ENCODE measurements at regions not wholly inside any gene's neighbourhood (a gene's known extent, or its start where the extent isn't known, plus 50 kb on each side); places are given as distances from the start of the nearest gene placed in this dataset.

- no peaks in the 10 kb centered on the region for H3K9me3 ChIP-seq (ENCODE audit: control insufficient read depth, insufficient read depth, low read depth, low read length)
- H3K4me1 ChIP-seq (ENCODE audit: control insufficient read depth, insufficient read depth, low read length) = no peaks in the 10 kb centered on the region
- H3K4me3 ChIP-seq (ENCODE audit: low read depth, low read length) = no peak overlapping the region
- H3K27ac ChIP-seq (ENCODE audit: extremely low read depth, low read depth, low read length) = no peak overlapping the region
- TF ChIP-seq ZNF112 (tag by site-specific recombination; IDR thresholded peaks at IDR 0.05) (no peak), BCL11A (tag by site-specific recombination; IDR thresholded peaks at IDR 0.05; ENCODE audit: low read depth) (no peak), REPIN1 (tag by site-specific recombination; IDR thresholded peaks at IDR 0.05; ENCODE audit: low read depth) (no peak), ZNF324 (tag by site-specific recombination; IDR thresholded peaks at IDR 0.05) (no peak)
- ChIA-PET POLR2A (no interaction called here), CTCF (no interaction called here)
- H3K36me3 ChIP-seq (ENCODE audit: control insufficient read depth in 2 of 2, insufficient read depth in 1 of 2, low read length in 2 of 2) = no peaks in the 10 kb centered on the region
Measured at GRCh38 chr7:81420526-81421226, 349.2 kb downstream of the HGF start.

- POLR2A ChIA-PET = no interaction called here
- H3K36me3 ChIP-seq (ENCODE audit: control insufficient read depth in 2 of 2, insufficient read depth in 1 of 2, low read length in 2 of 2) = no peaks in the 10 kb centered on the region
- no peaks in the 10 kb centered on the region for H3K9me3 ChIP-seq (ENCODE audit: control insufficient read depth, insufficient read depth, low read depth, low read length)
- no peaks in the 10 kb centered on the region for H3K4me1 ChIP-seq (ENCODE audit: control insufficient read depth, insufficient read depth, low read length)
- no peak for TF ChIP-seq ZNF394 (tag by site-specific recombination; IDR thresholded peaks at IDR 0.05; ENCODE audit: borderline replicate concordance)
- no peak for TF ChIP-seq ZNF26 (tag by site-specific recombination; IDR thresholded peaks at IDR 0.05)
- no peak for TF ChIP-seq ZNF843 (tag by site-specific recombination; IDR thresholded peaks at IDR 0.05)
- no peak for TF ChIP-seq ZSCAN16 (tag by site-specific recombination; IDR thresholded peaks at IDR 0.05)
- TF ChIP-seq ZNF423 (tag by site-specific recombination; IDR thresholded peaks at IDR 0.05) = no peak
- TF ChIP-seq ZNF354C (tag by site-specific recombination; IDR thresholded peaks at IDR 0.05; ENCODE audit: borderline replicate concordance, low read depth) = no peak
- TF ChIP-seq KLF17 (tag by site-specific recombination; IDR thresholded peaks at IDR 0.05) = no peak
- TF ChIP-seq ZBTB26 (tag by site-specific recombination; optimal IDR thresholded peaks at IDR 0.05) = no peak
- no peak for TF ChIP-seq ZNF571 (tag by site-specific recombination; IDR thresholded peaks at IDR 0.05)
- no peak for TF ChIP-seq ZFHX2 (tag by site-specific recombination; conservative IDR thresholded peaks at IDR 0.05)
- TF ChIP-seq ZNF311 (tag by site-specific recombination; IDR thresholded peaks at IDR 0.05; ENCODE audit: borderline replicate concordance) = no peak
- no peak for TF ChIP-seq ZNF544 (tag by site-specific recombination; IDR thresholded peaks at IDR 0.05)
- no peak for TF ChIP-seq WT1 (tag by site-specific recombination; IDR thresholded peaks at IDR 0.05)
- TF ChIP-seq ZNF24 (tag by site-specific recombination; IDR thresholded peaks at IDR 0.05) = no peak
- no peak for TF ChIP-seq ZNF692 (tag by site-specific recombination; IDR thresholded peaks at IDR 0.05)
- TF ChIP-seq SALL2 (tag by site-specific recombination; IDR thresholded peaks at IDR 0.05; ENCODE audit: borderline replicate concordance) = no peak
- CTCF ChIA-PET = no interaction called here
- no peak overlapping the region for H3K27ac ChIP-seq (ENCODE audit: extremely low read depth, low read depth, low read length)
- H3K4me3 ChIP-seq (ENCODE audit: low read depth, low read length) = no peak overlapping the region
Measured at GRCh38 chr7:81419731-81420130, 350.1 kb downstream of the HGF start.
